Spleen (tissue), 11 donors: ENCODE measurements at regions not wholly inside any gene's neighbourhood (a gene's known extent, or its start where the extent isn't known, plus 50 kb on each side); places are given as distances from the start of the nearest gene placed in this dataset.

Experiments used
- DNase-seq: peaks from one replicate; pipeline ENCODE4 v3.0.0-alpha.2; 2020
- H3K27ac ChIP-seq, 8 donors: fragments of 200-600 bp; sonication (generic) in 7 of 8; 1 replicate in 4 of 8; 2 replicates in 4 of 8; pipeline versions ENCODE4 v1.5.0 to v1.8.0; 2016 to 2021; ENCODE audit warnings: inconsistent platforms in 4 of 8, mild to moderate bottlenecking in 4 of 8, moderate library complexity in 1 of 8
- H3K27me3 ChIP-seq, 7 donors: fragments of 200-600 bp; sonication (generic) in 6 of 7; replicated peaks in 1 of 7; 1 replicate in 4 of 7; 2 replicates in 3 of 7; pipeline versions ENCODE4 v1.5.0 to v1.8.0; 2016 to 2021; ENCODE audit warnings: inconsistent platforms in 3 of 7, mild to moderate bottlenecking in 1 of 7
- H3K36me3 ChIP-seq, 6 donors: fragments of 200-600 bp; sonication (generic) in 5 of 6; 1 replicate in 4 of 6; 2 replicates in 2 of 6; pipeline versions ENCODE4 v1.5.0 to v1.8.0; 2016 to 2021; ENCODE audit warnings: inconsistent platforms in 2 of 6
- H3K4me1 ChIP-seq, 6 donors: fragments of 200-600 bp; sonication (generic) in 5 of 6; 1 replicate in 3 of 6; 2 replicates in 3 of 6; pipeline versions ENCODE4 v1.5.0 to v1.8.0; 2016 to 2021; ENCODE audit warnings: inconsistent platforms in 3 of 6
- H3K4me3 ChIP-seq, 8 donors: fragments of 200-600 bp; sonication (generic) in 7 of 8; 1 replicate in 4 of 8; 2 replicates in 4 of 8; pipeline versions ENCODE4 v1.5.0 to v1.8.0; 2016 to 2021; ENCODE audit warnings: inconsistent platforms in 4 of 8, mild to moderate bottlenecking in 4 of 8, moderate library complexity in 2 of 8
- H3K9me3 ChIP-seq, 8 donors: fragments of 200-600 bp; sonication (generic) in 7 of 8; 1 replicate in 4 of 8; 2 replicates in 4 of 8; pipeline versions ENCODE4 v1.5.0 to v1.8.0; 2016 to 2021; ENCODE audit warnings: inconsistent platforms in 4 of 8
- POLR2A ChIP-seq, 3 donors: fragments of 450-650 bp; IDR thresholded peaks; one replicate each; pipeline ENCODE4 v1.5.1; 2017; ENCODE audit warnings: antibody characterized with exemption in 3 of 3, mild to moderate bottlenecking in 1 of 3
- POLR2AphosphoS5 ChIP-seq, 3 donors: sonication (generic); formaldehyde crosslinking; IDR thresholded peaks; one replicate each; pipeline ENCODE4 v1.5.1; 2017; ENCODE audit warnings: antibody characterized with exemption in 3 of 3
- WGBS, 5 donors: extraction: QIAGEN DNeasy Blood & Tissue Kit in 3 of 5; methylation state at CpG; one replicate each; pipeline versions ENCODE4 v1.1.5 to v1.1.7; 2013 to 2018; 5-methylcytosine and 5-hydroxymethylcytosine counted together
- intact Hi-C: fragments of 100-400 bp; cut with DNase I; formaldehyde crosslinking; loops from one replicate; pipeline ENCODE4 v1.15.0; 2023; ENCODE audit warnings: low total_unique reads
- TF ChIP-seq, protein P1 (sequence below), 11 experiments: fragments of 200-600 bp in 7 of 11; fragments of 450-650 bp in 4 of 11; sonication (generic) in 4 of 11; IDR thresholded peaks in 8 of 11; conservative IDR thresholded peaks in 3 of 11; 1 replicate in 7 of 11; 2 replicates in 4 of 11; pipeline versions ENCODE4 v1.4.0 to v1.8.0; 2016 to 2021; ENCODE audit warnings: antibody characterized with exemption in 11 of 11, inconsistent platforms in 4 of 11, mild to moderate bottlenecking in 1 of 11
- donor health status: healthy with polysubstance abuse.
- donor health status: DM: no; HTN: no; CAD: no; lungs with moderate emphysema.
- donor health status: DM: no; HTN: no; CAD: no.
- donor health status: Bipolar disorder and iron deficiency.
- donor health status: healthy.
- donor health status: DM: no; HTN: no; CAD: no.
- donor health status: DM: yes; HTN: yes; CAD: no.

DNA sequence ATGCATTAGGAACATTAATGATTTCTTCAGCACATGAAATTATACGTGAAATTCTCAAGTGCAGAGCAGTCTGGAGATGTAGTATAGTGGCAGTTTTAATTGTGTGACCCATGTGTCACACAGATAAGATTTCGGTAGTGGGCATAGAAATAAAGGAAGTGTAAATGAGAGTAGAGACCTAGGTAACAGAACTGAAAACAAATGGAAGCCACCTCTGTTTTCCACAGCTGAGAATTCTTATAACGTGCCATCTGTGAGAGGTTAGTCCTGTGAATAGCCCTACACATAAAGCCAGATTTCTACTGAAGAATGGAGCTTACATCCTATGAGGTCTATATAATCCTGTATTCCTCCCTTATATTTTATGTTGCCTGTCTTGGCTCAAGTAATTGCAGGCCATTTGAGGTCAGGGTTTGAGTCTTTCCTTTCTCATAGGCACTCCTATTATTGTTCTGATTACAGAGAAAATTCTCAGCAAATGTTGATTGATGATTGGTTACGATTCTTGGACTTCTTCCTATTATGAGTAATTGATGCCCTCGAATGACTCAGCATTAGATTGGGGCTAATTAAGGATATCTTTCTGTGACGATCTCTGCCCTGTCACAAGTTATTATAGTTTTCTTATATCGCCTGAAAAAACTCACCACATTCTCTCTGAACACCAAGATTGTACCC is 258.2 kb downstream of the KIF20B start:
- 62 to 72% (median 69%) methylated on average over 7 of the region's 7 CpGs for WGBS, 5 donors
- intact Hi-C loops = no loop called here
- DNase-seq = no peak
- Histone ChIP-seq H3K9me3 (no peaks in the 10 kb centered on the region), H3K4me3 (no peak overlapping the region), H3K27me3 (no peaks in the 10 kb centered on the region), H3K27ac (no peak overlapping the region), H3K36me3 (no peaks in the 10 kb centered on the region), H3K4me1 (no peaks in the 10 kb centered on the region)
- TF ChIP-seq, protein P1, sequence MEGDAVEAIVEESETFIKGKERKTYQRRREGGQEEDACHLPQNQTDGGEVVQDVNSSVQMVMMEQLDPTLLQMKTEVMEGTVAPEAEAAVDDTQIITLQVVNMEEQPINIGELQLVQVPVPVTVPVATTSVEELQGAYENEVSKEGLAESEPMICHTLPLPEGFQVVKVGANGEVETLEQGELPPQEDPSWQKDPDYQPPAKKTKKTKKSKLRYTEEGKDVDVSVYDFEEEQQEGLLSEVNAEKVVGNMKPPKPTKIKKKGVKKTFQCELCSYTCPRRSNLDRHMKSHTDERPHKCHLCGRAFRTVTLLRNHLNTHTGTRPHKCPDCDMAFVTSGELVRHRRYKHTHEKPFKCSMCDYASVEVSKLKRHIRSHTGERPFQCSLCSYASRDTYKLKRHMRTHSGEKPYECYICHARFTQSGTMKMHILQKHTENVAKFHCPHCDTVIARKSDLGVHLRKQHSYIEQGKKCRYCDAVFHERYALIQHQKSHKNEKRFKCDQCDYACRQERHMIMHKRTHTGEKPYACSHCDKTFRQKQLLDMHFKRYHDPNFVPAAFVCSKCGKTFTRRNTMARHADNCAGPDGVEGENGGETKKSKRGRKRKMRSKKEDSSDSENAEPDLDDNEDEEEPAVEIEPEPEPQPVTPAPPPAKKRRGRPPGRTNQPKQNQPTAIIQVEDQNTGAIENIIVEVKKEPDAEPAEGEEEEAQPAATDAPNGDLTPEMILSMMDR (IDR thresholded peaks at IDR 0.05 in 8 of 11, conservative IDR thresholded peaks at IDR 0.05 in 3 of 11) = no peak
- no peak for TF ChIP-seq POLR2A (IDR thresholded peaks at IDR 0.05)
- no peak for TF ChIP-seq POLR2AphosphoS5 (IDR thresholded peaks at IDR 0.05)

DNA sequence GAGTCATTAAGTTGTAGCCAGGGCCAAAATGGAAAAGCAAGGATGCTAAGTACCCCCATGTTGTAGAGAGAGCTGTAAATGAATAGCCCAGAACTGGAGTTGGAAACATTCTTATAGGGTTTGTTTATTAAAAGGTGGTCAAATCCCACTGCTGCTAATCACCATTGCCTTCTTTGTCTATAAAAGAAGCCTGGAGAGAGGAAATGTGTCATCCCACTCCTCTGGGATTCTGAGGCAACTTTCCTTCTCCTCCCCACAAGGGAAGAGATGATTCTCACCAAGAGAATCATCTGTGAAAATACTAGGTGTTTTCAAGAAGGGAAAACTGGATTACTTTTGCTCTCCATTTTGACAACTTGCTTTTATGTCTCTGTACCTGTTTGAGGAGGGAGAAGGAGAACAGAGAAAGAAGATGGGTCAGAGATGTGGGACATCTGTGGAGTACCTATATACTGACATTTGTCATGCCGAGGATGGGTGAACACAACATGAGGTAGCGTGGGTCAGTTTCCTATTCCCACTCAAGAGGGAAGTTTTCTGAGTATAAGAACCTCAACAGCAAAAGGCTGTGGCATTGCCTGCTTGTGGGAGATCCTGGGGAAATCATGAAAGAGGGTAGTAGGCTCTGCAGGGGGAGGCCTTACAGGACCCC is 262.2 kb downstream of the KIF20B start:
- H3K27me3 ChIP-seq = no peaks in the 10 kb centered on the region
- intact Hi-C loops = no loop called here
- H3K27ac ChIP-seq = no peak overlapping the region
- WGBS, 5 donors = 82 to 91% (median 85%) methylated on average over 2 of the region's 2 CpGs
- H3K4me1 ChIP-seq = no peaks in the 10 kb centered on the region
- no peak for DNase-seq
- TF ChIP-seq POLR2AphosphoS5 (IDR thresholded peaks at IDR 0.05) (no peak), POLR2A (IDR thresholded peaks at IDR 0.05) (no peak)
- TF ChIP-seq, protein P1 (IDR thresholded peaks at IDR 0.05 in 8 of 11, conservative IDR thresholded peaks at IDR 0.05 in 3 of 11) = no peak
- no peaks in the 10 kb centered on the region for H3K36me3 ChIP-seq
- H3K9me3 ChIP-seq = no peaks in the 10 kb centered on the region
- H3K4me3 ChIP-seq = no peak overlapping the region

GRCh38 chr10:89966211-89966610 is 264.8 kb downstream of the KIF20B start:
- no peaks in the 10 kb centered on the region for H3K4me1 ChIP-seq
- intact Hi-C loops = no loop called here
- DNase-seq = no peak
- H3K27ac ChIP-seq = no peak overlapping the region
- H3K4me3 ChIP-seq = no peak overlapping the region
- TF ChIP-seq POLR2AphosphoS5 (IDR thresholded peaks at IDR 0.05) (no peak), POLR2A (IDR thresholded peaks at IDR 0.05) (no peak)
- TF ChIP-seq, protein P1 (IDR thresholded peaks at IDR 0.05 in 8 of 11, conservative IDR thresholded peaks at IDR 0.05 in 3 of 11) = no peak
- H3K36me3 ChIP-seq = no peaks in the 10 kb centered on the region
- H3K9me3 ChIP-seq = no peaks in the 10 kb centered on the region
- H3K27me3 ChIP-seq = no peaks in the 10 kb centered on the region
- 57 to 89% (median 71%) methylated on average over 1 of the region's 1 CpG for WGBS, 5 donors

DNA sequence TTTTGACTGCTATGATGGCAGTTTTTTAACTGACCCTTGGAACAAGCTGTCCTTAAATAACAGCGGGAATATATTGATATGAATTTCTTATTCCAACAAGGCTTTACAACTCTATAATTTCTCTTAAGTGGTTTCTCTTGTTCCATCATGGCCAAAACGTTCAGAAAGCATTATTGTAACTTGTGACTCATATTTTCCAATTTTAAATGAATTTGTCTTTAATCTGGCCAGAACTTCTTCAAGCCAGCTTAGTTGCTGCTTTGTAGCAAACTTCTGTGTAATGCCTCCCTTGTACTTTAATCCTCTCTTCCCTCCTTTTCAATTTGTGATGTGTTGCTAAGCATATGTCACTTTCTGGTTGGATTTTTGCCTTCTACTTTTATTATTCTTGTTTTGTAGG is 271.9 kb downstream of the KIF20B start:
- WGBS, 5 donors = 57 to 69% (median 66%) methylated on average over 2 of the region's 2 CpGs
- DNase-seq = no peak
- H3K36me3 ChIP-seq = no peaks in the 10 kb centered on the region
- intact Hi-C loops = no loop called here
- H3K9me3 ChIP-seq = no peaks in the 10 kb centered on the region
- H3K27ac ChIP-seq = no peak overlapping the region
- H3K4me3 ChIP-seq = no peak overlapping the region
- H3K27me3 ChIP-seq = no peaks in the 10 kb centered on the region
- no peaks in the 10 kb centered on the region for H3K4me1 ChIP-seq
- TF ChIP-seq, protein P1 (IDR thresholded peaks at IDR 0.05 in 8 of 11, conservative IDR thresholded peaks at IDR 0.05 in 3 of 11) = no peak
- no peak for TF ChIP-seq POLR2AphosphoS5 (IDR thresholded peaks at IDR 0.05)
- no peak for TF ChIP-seq POLR2A (IDR thresholded peaks at IDR 0.05)
